ENCODE measurements at regions not wholly inside any gene's neighbourhood (a gene's known extent, or its start where the extent isn't known, plus 50 kb on each side); places are given as distances from the start of the nearest gene placed in this dataset.

GRCh38 chr9:82154573-82154972, 166.0 kb downstream of the SPATA31D1 start:
- no peak for ATAC-seq
- intact Hi-C loops (cut with DNase I) = no loop called here
- WGBS = 75% methylated on average over 2 of the region's 2 CpGs

GRCh38 chr9:82161876-82162275, 173.3 kb downstream of the SPATA31D1 start:
- H3K4me3 ChIP-seq (ENCODE audit: low read length) = no peak overlapping the region
- ATAC-seq = no peak
- intact Hi-C loops (cut with DNase I) = no loop called here

More at GRCh38 chr9:82154573-82154972, 166.0 kb downstream of the SPATA31D1 start:
- H3K27me3 ChIP-seq (ENCODE audit: control insufficient read depth, insufficient read depth) = no peaks in the 10 kb centered on the region
- no peak overlapping the region for H3K4me3 ChIP-seq (ENCODE audit: low read length)
- no peaks in the 10 kb centered on the region for H3K4me1 ChIP-seq (ENCODE audit: control insufficient read depth, insufficient read depth, low read length)
- DNase-seq = no peak
- no peak overlapping the region for H3K27ac ChIP-seq (ENCODE audit: low read length)
- H3K9me3 ChIP-seq (ENCODE audit: control insufficient read depth, low read length) = no peaks in the 10 kb centered on the region

GRCh38 chr9:82164159-82164558, 175.6 kb downstream of the SPATA31D1 start:
- Histone ChIP-seq H3K4me1 (ENCODE audit: control insufficient read depth, insufficient read depth, low read length) (no peaks in the 10 kb centered on the region), H3K4me3 (ENCODE audit: low read length) (no peak overlapping the region), H3K27ac (ENCODE audit: low read length) (no peak overlapping the region), H3K9me3 (ENCODE audit: control insufficient read depth, low read length) (no peaks in the 10 kb centered on the region), H3K27me3 (ENCODE audit: control insufficient read depth, insufficient read depth) (no peaks in the 10 kb centered on the region)
- intact Hi-C loops (cut with DNase I) = no loop called here
- DNase-seq (no peak), ATAC-seq (no peak)
- WGBS = 90% methylated on average over 2 of the region's 2 CpGs

More at GRCh38 chr9:82161876-82162275, 173.3 kb downstream of the SPATA31D1 start:
- no peaks in the 10 kb centered on the region for H3K27me3 ChIP-seq (ENCODE audit: control insufficient read depth, insufficient read depth)
- WGBS = 88% methylated on average over 3 of the region's 3 CpGs
- no peaks in the 10 kb centered on the region for H3K9me3 ChIP-seq (ENCODE audit: control insufficient read depth, low read length)
- H3K27ac ChIP-seq (ENCODE audit: low read length) = no peak overlapping the region
- H3K4me1 ChIP-seq (ENCODE audit: control insufficient read depth, insufficient read depth, low read length) = no peaks in the 10 kb centered on the region
- no peak for DNase-seq

GRCh38 chr9:82167296-82167695, 178.7 kb downstream of the SPATA31D1 start:
- no peak overlapping the region for H3K27ac ChIP-seq (ENCODE audit: low read length)
- ATAC-seq = no peak
- no peaks in the 10 kb centered on the region for H3K4me1 ChIP-seq (ENCODE audit: control insufficient read depth, insufficient read depth, low read length)
- 72% methylated on average over 4 of the region's 4 CpGs for WGBS
- no peak for DNase-seq
- H3K4me3 ChIP-seq (ENCODE audit: low read length) = no peak overlapping the region
- intact Hi-C loops (cut with DNase I) = no loop called here
- no peaks in the 10 kb centered on the region for H3K27me3 ChIP-seq (ENCODE audit: control insufficient read depth, insufficient read depth)
- no peaks in the 10 kb centered on the region for H3K9me3 ChIP-seq (ENCODE audit: control insufficient read depth, low read length)

- H3K27me3 ChIP-seq (ENCODE audit: control insufficient read depth, insufficient read depth) = no peaks in the 10 kb centered on the region
- ATAC-seq = no peak
- no peaks in the 10 kb centered on the region for H3K4me1 ChIP-seq (ENCODE audit: control insufficient read depth, insufficient read depth, low read length)
- no peak overlapping the region for H3K4me3 ChIP-seq (ENCODE audit: low read length)
- H3K27ac ChIP-seq (ENCODE audit: low read length) = no peak overlapping the region
- 91% methylated on average over 3 of the region's 3 CpGs for whole genome bisulfite sequencing
- no peaks in the 10 kb centered on the region for H3K9me3 ChIP-seq (ENCODE audit: control insufficient read depth, low read length)
- DNase-seq = no peak
- intact Hi-C loops (cut with DNase I) = no loop called here
Measured at GRCh38 chr9:82168585-82168984, 180.0 kb downstream of the SPATA31D1 start.

- Histone ChIP-seq H3K9me3 (ENCODE audit: control insufficient read depth, low read length) (no peaks in the 10 kb centered on the region), H3K4me1 (ENCODE audit: control insufficient read depth, insufficient read depth, low read length) (no peaks in the 10 kb centered on the region), H3K4me3 (ENCODE audit: low read length) (no peak overlapping the region), H3K27me3 (ENCODE audit: control insufficient read depth, insufficient read depth) (no peaks in the 10 kb centered on the region), H3K27ac (ENCODE audit: low read length) (no peak overlapping the region)
- intact Hi-C loops (cut with DNase I) = no loop called here
- ATAC-seq (no peak), DNase-seq (no peak)
- WGBS = 51% methylated on average over 3 of the region's 3 CpGs
Measured at GRCh38 chr9:82170866-82171265, 182.3 kb downstream of the SPATA31D1 start.

- WGBS = 84% methylated on average over 3 of the region's 3 CpGs
- no peak for ATAC-seq
- Histone ChIP-seq H3K4me1 (ENCODE audit: control insufficient read depth, insufficient read depth, low read length) (no peaks in the 10 kb centered on the region), H3K27ac (ENCODE audit: low read length) (no peak overlapping the region), H3K9me3 (ENCODE audit: control insufficient read depth, low read length) (no peaks in the 10 kb centered on the region), H3K4me3 (ENCODE audit: low read length) (no peak overlapping the region), H3K27me3 (ENCODE audit: control insufficient read depth, insufficient read depth) (no peaks in the 10 kb centered on the region)
- DNase-seq = no peak
- intact Hi-C loops (cut with DNase I) = no loop called here
Measured at GRCh38 chr9:82171271-82171670, 182.7 kb downstream of the SPATA31D1 start.

GRCh38 chr9:82180711-82181110, 192.1 kb downstream of the SPATA31D1 start:
- no peak for DNase-seq

GRCh38 chr9:82183181-82183860, 194.7 kb downstream of the SPATA31D1 start:
- ATAC-seq = no peak
- Histone ChIP-seq H3K4me1 (ENCODE audit: control insufficient read depth, insufficient read depth, low read length) (no peaks in the 10 kb centered on the region), H3K27me3 (ENCODE audit: control insufficient read depth, insufficient read depth) (no peaks in the 10 kb centered on the region), H3K27ac (ENCODE audit: low read length) (no peak overlapping the region), H3K4me3 (ENCODE audit: low read length) (no peak overlapping the region), H3K9me3 (ENCODE audit: control insufficient read depth, low read length) (no peaks in the 10 kb centered on the region)
- no peak for DNase-seq
- intact Hi-C loops (cut with DNase I) = no loop called here

More at GRCh38 chr9:82180711-82181110, 192.1 kb downstream of the SPATA31D1 start:
- H3K27me3 ChIP-seq (ENCODE audit: control insufficient read depth, insufficient read depth) = no peaks in the 10 kb centered on the region
- H3K4me3 ChIP-seq (ENCODE audit: low read length) = no peak overlapping the region
- no peaks in the 10 kb centered on the region for H3K9me3 ChIP-seq (ENCODE audit: control insufficient read depth, low read length)
- no peak for ATAC-seq
- H3K4me1 ChIP-seq (ENCODE audit: control insufficient read depth, insufficient read depth, low read length) = no peaks in the 10 kb centered on the region
- intact Hi-C loops (cut with DNase I) = no loop called here
- no peak overlapping the region for H3K27ac ChIP-seq (ENCODE audit: low read length)
- WGBS = 81% methylated on average over 1 of the region's 1 CpG

GRCh38 chr9:82184524-82184923, 196.0 kb downstream of the SPATA31D1 start:
- no peaks in the 10 kb centered on the region for H3K27me3 ChIP-seq (ENCODE audit: control insufficient read depth, insufficient read depth)
- H3K4me1 ChIP-seq (ENCODE audit: control insufficient read depth, insufficient read depth, low read length) = no peaks in the 10 kb centered on the region
- intact Hi-C loops (cut with DNase I) = no loop called here
- H3K9me3 ChIP-seq (ENCODE audit: control insufficient read depth, low read length) = no peaks in the 10 kb centered on the region
- 82% methylated on average over 3 of the region's 3 CpGs for WGBS
- no peak for DNase-seq
- no peak for ATAC-seq
- H3K27ac ChIP-seq (ENCODE audit: low read length) = no peak overlapping the region
- no peak overlapping the region for H3K4me3 ChIP-seq (ENCODE audit: low read length)

- no peak for DNase-seq
- Histone ChIP-seq H3K27ac (ENCODE audit: low read length) (no peak overlapping the region), H3K4me3 (ENCODE audit: low read length) (no peak overlapping the region), H3K27me3 (ENCODE audit: control insufficient read depth, insufficient read depth) (no peaks in the 10 kb centered on the region), H3K4me1 (ENCODE audit: control insufficient read depth, insufficient read depth, low read length) (no peaks in the 10 kb centered on the region), H3K9me3 (ENCODE audit: control insufficient read depth, low read length) (no peaks in the 10 kb centered on the region)
- ATAC-seq = no peak
- intact Hi-C loops (cut with DNase I) = no loop called here
- WGBS = 92% methylated on average over 1 of the region's 1 CpG
Measured at GRCh38 chr9:82188817-82189216, 200.2 kb downstream of the SPATA31D1 start.

All from right cardiac atrium (tissue), 5 donors.